ENCODE measurements at regions not wholly inside any gene's neighbourhood (a gene's known extent, or its start where the extent isn't known, plus 50 kb on each side); places are given as distances from the start of the nearest gene placed in this dataset.

GRCh38 chr15:35151381-35151780 lies 66.3 kb upstream of the NANOGP8 start:
- H3K27ac ChIP-seq (ENCODE audit: insufficient read depth, low read length), result no peak overlapping the region
- H3K79me2 ChIP-seq (ENCODE audit: control insufficient read depth, insufficient read depth, low read length), result no peaks in the 10 kb centered on the region
- TF ChIP-seq CTCF (conservative IDR thresholded peaks at IDR 0.05 in 1 of 2, IDR thresholded peaks at IDR 0.05 in 1 of 2; ENCODE audit: low read depth in 1 of 2, low read length in 2 of 2) (no peak), EZH2 (IDR thresholded peaks at IDR 0.05; ENCODE audit: low read length, missing control alignments) (no peak)
- no peaks in the 10 kb centered on the region for H3K4me1 ChIP-seq (ENCODE audit: control insufficient read depth, extremely low read depth, insufficient read depth, low read length)
- no peak overlapping the region for H3K9ac ChIP-seq (ENCODE audit: insufficient read depth, low read length)
- no peaks in the 10 kb centered on the region for H4K20me1 ChIP-seq (ENCODE audit: control insufficient read depth, extremely low read depth, insufficient read depth, low read length)
- H2AFZ ChIP-seq (ENCODE audit: low read length), result no peak overlapping the region
- no peak overlapping the region for H3K4me3 ChIP-seq (replicated peaks in 1 of 4; ENCODE audit: control extremely low read depth in 1 of 4, insufficient read depth in 1 of 4, low read depth in 3 of 4, low read length in 4 of 4)
- H3K4me2 ChIP-seq (ENCODE audit: extremely low read depth, insufficient read depth, low read length), result no peak overlapping the region
- H3K9me3 ChIP-seq (ENCODE audit: control insufficient read depth, insufficient read depth, low read depth, low read length), result no peaks in the 10 kb centered on the region
- H3K36me3 ChIP-seq (ENCODE audit: control insufficient read depth, insufficient read depth, low read length), result no peaks in the 10 kb centered on the region
- no peaks in the 10 kb centered on the region for H3K27me3 ChIP-seq (ENCODE audit: control insufficient read depth, insufficient read depth, low read length)
- no peak for DNase-seq (ENCODE audit: low read depth in 2 of 2)

- Histone ChIP-seq H3K9me3 (ENCODE audit: control insufficient read depth, insufficient read depth, low read depth, low read length) (no peaks in the 10 kb centered on the region), H2AFZ (ENCODE audit: low read length) (no peak overlapping the region), H3K27me3 (ENCODE audit: control insufficient read depth, insufficient read depth, low read length) (no peaks in the 10 kb centered on the region), H3K4me2 (ENCODE audit: extremely low read depth, insufficient read depth, low read length) (no peak overlapping the region), H3K9ac (ENCODE audit: insufficient read depth, low read length) (no peak overlapping the region), H4K20me1 (ENCODE audit: control insufficient read depth, extremely low read depth, insufficient read depth, low read length) (no peaks in the 10 kb centered on the region), H3K27ac (ENCODE audit: insufficient read depth, low read length) (no peak overlapping the region), H3K4me3 (replicated peaks in 1 of 4; ENCODE audit: control extremely low read depth in 1 of 4, insufficient read depth in 1 of 4, low read depth in 3 of 4, low read length in 4 of 4) (no peak overlapping the region), H3K79me2 (ENCODE audit: control insufficient read depth, insufficient read depth, low read length) (no peaks in the 10 kb centered on the region), H3K4me1 (ENCODE audit: control insufficient read depth, extremely low read depth, insufficient read depth, low read length) (no peaks in the 10 kb centered on the region), H3K36me3 (ENCODE audit: control insufficient read depth, insufficient read depth, low read length) (no peaks in the 10 kb centered on the region)
- no peak for TF ChIP-seq EZH2 (IDR thresholded peaks at IDR 0.05; ENCODE audit: low read length, missing control alignments)
- TF ChIP-seq CTCF (conservative IDR thresholded peaks at IDR 0.05 in 1 of 2, IDR thresholded peaks at IDR 0.05 in 1 of 2; ENCODE audit: low read depth in 1 of 2, low read length in 2 of 2), result no peak
- DNase-seq (ENCODE audit: low read depth in 2 of 2), result peak in 1 of 2 donors; percentile 40
Measured at GRCh38 chr15:35150361-35150760, 65.3 kb upstream of the NANOGP8 start.

- no peak overlapping the region for H3K27ac ChIP-seq (ENCODE audit: insufficient read depth, low read length)
- no peaks in the 10 kb centered on the region for H4K20me1 ChIP-seq (ENCODE audit: control insufficient read depth, extremely low read depth, insufficient read depth, low read length)
- H3K9ac ChIP-seq (ENCODE audit: insufficient read depth, low read length), result no peak overlapping the region
- no peaks in the 10 kb centered on the region for H3K27me3 ChIP-seq (ENCODE audit: control insufficient read depth, insufficient read depth, low read length)
- no peak overlapping the region for H3K4me2 ChIP-seq (ENCODE audit: extremely low read depth, insufficient read depth, low read length)
- no peak overlapping the region for H3K4me3 ChIP-seq (replicated peaks in 1 of 4; ENCODE audit: control extremely low read depth in 1 of 4, insufficient read depth in 1 of 4, low read depth in 3 of 4, low read length in 4 of 4)
- no peak overlapping the region for H2AFZ ChIP-seq (ENCODE audit: low read length)
- no peak for DNase-seq (ENCODE audit: low read depth in 2 of 2)
- H3K36me3 ChIP-seq (ENCODE audit: control insufficient read depth, insufficient read depth, low read length), result no peaks in the 10 kb centered on the region
- no peak for TF ChIP-seq CTCF (conservative IDR thresholded peaks at IDR 0.05 in 1 of 2, IDR thresholded peaks at IDR 0.05 in 1 of 2; ENCODE audit: low read depth in 1 of 2, low read length in 2 of 2)
- TF ChIP-seq EZH2 (IDR thresholded peaks at IDR 0.05; ENCODE audit: low read length, missing control alignments), result no peak
- no peaks in the 10 kb centered on the region for H3K9me3 ChIP-seq (ENCODE audit: control insufficient read depth, insufficient read depth, low read depth, low read length)
- peaks cover 16% of the 10 kb centered on the region for H3K4me1 ChIP-seq (ENCODE audit: control insufficient read depth, extremely low read depth, insufficient read depth, low read length)
- no peaks in the 10 kb centered on the region for H3K79me2 ChIP-seq (ENCODE audit: control insufficient read depth, insufficient read depth, low read length)
Measured at GRCh38 chr15:35145336-35145735, 60.2 kb upstream of the NANOGP8 start.
